Karpas-422 (cell line): ENCODE measurements at regions not wholly inside any gene's neighbourhood (a gene's known extent, or its start where the extent isn't known, plus 50 kb on each side); places are given as distances from the start of the nearest gene placed in this dataset.

ENCODE experiments used
- DNase-seq: peaks from one replicate; pipeline ENCODE4 v3.0.0-alpha.2; 2015
- H2AFZ ChIP-seq: fragments of 200-600 bp; sonication (generic); 2 replicates; pipeline ENCODE4 v1.6.1; 2014; ENCODE audit warnings: antibody characterized with exemption, low read length, mixed read lengths
- H3K27ac ChIP-seq: fragments of 200-600 bp; sonication (generic); 2 replicates; pipeline ENCODE4 v1.5.1; 2014; ENCODE audit warnings: mild to moderate bottlenecking, low read length, moderate library complexity
- H3K27me3 ChIP-seq: fragments of 200-600 bp; sonication (generic); 2 replicates; pipeline ENCODE4 v1.6.1; 2014; ENCODE audit warnings: low read length, mixed read lengths
- H3K36me3 ChIP-seq: fragments of 200-600 bp; sonication (generic); 2 replicates; pipeline ENCODE4 v1.6.1; 2014; ENCODE audit warnings: low read length, mixed read lengths; ENCODE audit not compliant: insufficient read depth
- H3K4me1 ChIP-seq: fragments of 200-600 bp; sonication (generic); 2 replicates; pipeline ENCODE4 v1.6.1; 2014; ENCODE audit warnings: mild to moderate bottlenecking, low read length, mixed read lengths
- H3K4me2 ChIP-seq: fragments of 200-600 bp; sonication (generic); 2 replicates; pipeline ENCODE4 v1.6.1; 2014; ENCODE audit warnings: low read length, low read depth, mild to moderate bottlenecking; ENCODE audit not compliant: poor library complexity, severe bottlenecking
- H3K4me3 ChIP-seq: fragments of 200-600 bp; sonication (generic); 2 replicates; pipeline ENCODE4 v1.5.1; 2014; ENCODE audit warnings: mild to moderate bottlenecking, antibody characterized with exemption, low read length, mixed read lengths
- H3K79me2 ChIP-seq: fragments of 200-600 bp; sonication (generic); 2 replicates; pipeline ENCODE4 v1.6.1; 2014; ENCODE audit warnings: mild to moderate bottlenecking, low read length, mixed read lengths
- H3K9ac ChIP-seq: fragments of 200-600 bp; sonication (generic); 2 replicates; pipeline ENCODE4 v1.6.0; 2014; ENCODE audit warnings: low read length
- H3K9me2 ChIP-seq: fragments of 200-600 bp; sonication (generic), shearing (Covaris generic); replicated peaks from 2 replicates; pipeline ENCODE4 v1.6.0; 2014; ENCODE audit warnings: mild to moderate bottlenecking, low read length, moderate library complexity; ENCODE audit not compliant: insufficient read depth
- H3K9me3 ChIP-seq: fragments of 300-700, 200-600 bp; sonication (generic); 2 replicates; pipeline ENCODE4 v1.6.1; 2014; ENCODE audit warnings: low read length, mixed read lengths
- H4K20me1 ChIP-seq: fragments of 200-600 bp; sonication (generic); 2 replicates; pipeline ENCODE4 v1.6.1; 2014; ENCODE audit warnings: mild to moderate bottlenecking, antibody characterized with exemption, low read length, low read depth; ENCODE audit not compliant: insufficient read depth

DNA sequence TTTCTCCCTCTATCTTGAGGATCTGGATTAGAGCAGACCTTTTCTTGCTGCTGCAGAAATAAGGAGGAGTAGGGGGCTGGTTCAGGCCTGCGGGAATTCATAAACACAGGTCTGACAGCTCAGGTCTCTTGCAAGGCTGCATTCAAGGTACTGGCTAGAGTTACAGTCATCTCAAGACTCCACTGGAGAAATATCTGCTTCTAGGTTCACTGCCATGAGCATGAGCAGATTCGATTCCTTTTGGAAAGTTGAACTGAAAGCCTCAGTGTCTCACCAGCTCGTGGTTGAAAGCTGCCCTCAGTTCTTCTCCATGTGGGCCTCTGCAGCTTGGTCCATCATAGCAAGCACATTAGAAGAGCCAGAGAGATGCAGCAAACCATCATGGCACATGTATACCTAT lies 124.4 kb upstream of the SETBP1 start:
- Histone ChIP-seq H2AFZ (no peak overlapping the region), H4K20me1 (no peaks in the 10 kb centered on the region), H3K4me1 (no peaks in the 10 kb centered on the region), H3K4me3 (no peak overlapping the region), H3K27me3 (no peaks in the 10 kb centered on the region), H3K4me2 (no peak overlapping the region), H3K9ac (no peak overlapping the region), H3K27ac (no peak overlapping the region), H3K9me2 (no peaks in the 10 kb centered on the region), H3K79me2 (no peaks in the 10 kb centered on the region), H3K36me3 (no peaks in the 10 kb centered on the region), H3K9me3 (no peaks in the 10 kb centered on the region)
- no peak for DNase-seq

DNA sequence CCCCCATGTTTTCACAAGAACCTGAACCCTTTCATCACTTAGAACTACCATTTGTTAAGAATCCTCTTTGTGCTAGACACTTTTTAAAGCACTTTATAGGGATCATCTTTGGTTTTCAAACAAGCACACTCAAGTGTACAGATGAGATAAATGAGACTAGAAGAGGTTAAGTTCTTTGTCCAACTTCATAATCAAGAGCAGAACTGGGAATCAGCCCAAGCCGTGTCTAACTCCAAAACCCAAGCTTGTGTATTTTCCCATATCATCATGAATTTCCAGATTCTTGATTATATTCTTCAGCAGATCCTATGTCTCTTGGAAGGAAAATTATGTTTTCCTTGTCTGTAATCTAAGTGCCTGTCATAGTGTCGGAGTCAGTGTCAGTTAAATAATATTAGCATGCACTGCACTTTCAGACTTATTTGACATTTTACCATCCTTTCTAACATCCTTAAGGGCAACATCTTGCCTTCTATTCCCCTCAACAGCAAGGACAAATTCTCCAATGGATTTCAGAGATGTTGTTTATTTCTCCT lies 123.0 kb upstream of the SETBP1 start:
- DNase-seq: no peak
- H3K36me3 ChIP-seq: no peaks in the 10 kb centered on the region
- H3K27ac ChIP-seq: no peak overlapping the region
- H3K9me3 ChIP-seq: no peaks in the 10 kb centered on the region
- H3K27me3 ChIP-seq: no peaks in the 10 kb centered on the region
- no peak overlapping the region for H3K4me3 ChIP-seq
- no peak overlapping the region for H3K4me2 ChIP-seq
- no peaks in the 10 kb centered on the region for H4K20me1 ChIP-seq
- no peak overlapping the region for H2AFZ ChIP-seq
- H3K9me2 ChIP-seq: no peaks in the 10 kb centered on the region
- no peak overlapping the region for H3K9ac ChIP-seq
- H3K79me2 ChIP-seq: no peaks in the 10 kb centered on the region
- H3K4me1 ChIP-seq: no peaks in the 10 kb centered on the region

DNA sequence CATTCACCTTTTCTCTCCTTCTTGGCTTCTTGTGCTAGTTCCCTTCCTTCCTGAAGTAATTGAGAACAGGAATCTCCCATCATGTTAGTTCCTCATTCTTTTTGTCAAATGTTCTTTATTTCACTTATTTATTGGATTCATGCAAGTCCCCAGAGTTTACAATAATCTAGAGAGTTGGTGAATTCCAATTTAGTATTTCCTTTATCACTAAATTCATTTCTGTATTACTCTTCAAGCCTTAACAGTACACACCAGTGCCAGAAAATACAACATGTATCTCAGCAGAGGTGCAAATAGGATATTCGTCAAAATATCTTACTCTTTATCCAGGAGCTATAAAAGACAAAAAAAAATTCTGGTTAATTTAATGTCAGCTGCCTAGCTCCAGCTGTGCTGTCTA lies 121.9 kb upstream of the SETBP1 start:
- H3K36me3 ChIP-seq: no peaks in the 10 kb centered on the region
- H3K4me2 ChIP-seq: no peak overlapping the region
- no peaks in the 10 kb centered on the region for H3K4me1 ChIP-seq
- H3K27ac ChIP-seq: no peak overlapping the region
- H3K9me2 ChIP-seq: no peaks in the 10 kb centered on the region
- no peak overlapping the region for H2AFZ ChIP-seq
- H4K20me1 ChIP-seq: no peaks in the 10 kb centered on the region
- no peaks in the 10 kb centered on the region for H3K79me2 ChIP-seq
- no peaks in the 10 kb centered on the region for H3K27me3 ChIP-seq
- DNase-seq: no peak
- no peak overlapping the region for H3K4me3 ChIP-seq
- H3K9ac ChIP-seq: no peak overlapping the region
- H3K9me3 ChIP-seq: no peaks in the 10 kb centered on the region

DNA sequence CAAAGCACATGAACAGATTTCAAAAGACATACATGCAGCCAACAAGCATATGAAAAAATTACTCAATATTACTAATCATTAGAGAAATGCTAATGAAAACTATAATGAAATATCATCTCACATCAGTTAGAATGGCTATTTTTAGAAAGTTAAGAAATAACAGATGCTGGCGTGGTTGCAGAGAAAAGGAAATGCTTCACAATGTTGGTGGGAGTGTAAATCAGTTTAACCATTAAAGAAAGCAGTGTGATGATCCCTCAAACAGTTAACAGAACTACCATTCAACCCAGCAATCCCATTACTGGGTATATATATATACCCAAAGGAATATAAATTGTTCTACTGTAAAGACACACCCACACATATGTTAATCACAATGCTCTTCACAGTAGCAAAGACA lies 117.7 kb upstream of the SETBP1 start:
- Histone ChIP-seq H3K27me3 (no peaks in the 10 kb centered on the region), H3K4me2 (no peak overlapping the region), H4K20me1 (no peaks in the 10 kb centered on the region), H3K27ac (no peak overlapping the region), H3K9me2 (no peaks in the 10 kb centered on the region), H2AFZ (no peak overlapping the region), H3K9me3 (no peaks in the 10 kb centered on the region), H3K79me2 (no peaks in the 10 kb centered on the region), H3K4me3 (no peak overlapping the region), H3K9ac (no peak overlapping the region), H3K36me3 (no peaks in the 10 kb centered on the region), H3K4me1 (no peaks in the 10 kb centered on the region)
- DNase-seq: no peak

DNA sequence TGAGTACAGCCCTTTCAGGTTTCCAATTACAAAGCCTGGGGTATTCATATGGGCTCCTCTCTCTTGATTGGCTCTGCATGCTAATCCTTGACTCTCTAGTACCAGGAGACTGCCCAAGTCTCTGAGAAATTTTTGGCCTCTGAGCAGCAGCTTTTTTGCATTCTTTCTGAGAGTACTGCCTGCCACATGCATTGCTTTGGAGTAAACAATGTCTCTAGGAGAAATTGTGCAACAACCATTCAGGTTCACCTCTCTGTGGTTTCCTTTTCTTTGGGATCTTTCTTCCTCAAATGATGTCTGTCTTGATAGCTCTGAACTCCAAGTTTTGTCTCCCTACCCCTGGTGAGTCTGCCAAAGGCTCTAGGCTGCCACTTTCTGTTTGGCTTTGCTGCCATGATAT lies 115.8 kb upstream of the SETBP1 start:
- Histone ChIP-seq H4K20me1 (no peaks in the 10 kb centered on the region), H3K27ac (no peak overlapping the region), H3K79me2 (no peaks in the 10 kb centered on the region), H3K36me3 (no peaks in the 10 kb centered on the region), H3K4me1 (no peaks in the 10 kb centered on the region), H3K9me3 (no peaks in the 10 kb centered on the region), H3K27me3 (no peaks in the 10 kb centered on the region), H3K9ac (no peak overlapping the region), H3K9me2 (no peaks in the 10 kb centered on the region), H3K4me2 (no peak overlapping the region), H3K4me3 (no peak overlapping the region), H2AFZ (no peak overlapping the region)
- DNase-seq: no peak

DNA sequence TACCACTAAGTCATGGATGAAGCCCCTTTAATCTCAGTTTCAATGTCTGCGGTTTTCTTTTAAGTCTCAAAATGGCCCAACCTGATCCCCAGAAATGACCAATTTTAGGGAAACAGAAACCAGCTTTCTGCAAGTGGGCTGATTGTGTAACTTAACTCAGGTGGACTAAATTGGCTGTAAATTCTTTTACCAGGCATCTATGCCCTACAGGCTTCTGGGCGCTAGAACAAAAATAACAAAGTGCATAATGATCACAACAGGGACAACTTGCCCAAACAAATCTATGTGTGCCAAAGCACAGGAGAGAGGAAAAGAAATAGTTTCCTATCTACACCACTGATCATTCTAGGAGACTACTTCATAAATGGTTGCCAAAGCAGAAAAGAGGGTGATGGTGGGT lies 112.3 kb upstream of the SETBP1 start:
- no peak overlapping the region for H3K4me2 ChIP-seq
- H3K9me2 ChIP-seq: no peaks in the 10 kb centered on the region
- no peaks in the 10 kb centered on the region for H3K4me1 ChIP-seq
- no peak overlapping the region for H3K4me3 ChIP-seq
- H3K27me3 ChIP-seq: no peaks in the 10 kb centered on the region
- H3K79me2 ChIP-seq: no peaks in the 10 kb centered on the region
- H3K9ac ChIP-seq: no peak overlapping the region
- H2AFZ ChIP-seq: no peak overlapping the region
- no peaks in the 10 kb centered on the region for H4K20me1 ChIP-seq
- DNase-seq: no peak
- H3K9me3 ChIP-seq: no peaks in the 10 kb centered on the region
- H3K36me3 ChIP-seq: no peaks in the 10 kb centered on the region
- no peak overlapping the region for H3K27ac ChIP-seq

DNA sequence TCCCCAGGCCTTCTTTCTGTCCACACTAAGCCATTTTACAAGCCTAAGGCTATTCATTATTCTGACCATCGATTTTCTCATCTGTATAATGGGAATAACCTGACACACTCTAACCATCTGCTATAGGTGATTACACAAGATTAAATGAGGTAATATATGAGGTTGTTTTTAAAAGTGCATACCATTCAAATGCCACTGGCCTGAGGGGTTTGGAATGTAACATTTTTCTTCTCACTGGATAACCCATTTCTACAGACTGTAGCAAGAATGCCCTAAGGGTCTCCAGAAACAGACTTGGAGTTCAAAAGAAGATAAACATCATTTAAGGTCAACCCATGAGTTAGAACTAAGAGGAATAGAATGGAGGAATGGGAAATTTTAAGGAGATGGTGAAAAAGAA lies 111.7 kb upstream of the SETBP1 start:
- Histone ChIP-seq H2AFZ (no peak overlapping the region), H3K79me2 (no peaks in the 10 kb centered on the region), H3K4me2 (no peak overlapping the region), H3K4me1 (no peaks in the 10 kb centered on the region), H3K27ac (no peak overlapping the region), H3K4me3 (no peak overlapping the region), H4K20me1 (no peaks in the 10 kb centered on the region), H3K36me3 (no peaks in the 10 kb centered on the region), H3K9ac (no peak overlapping the region), H3K9me2 (no peaks in the 10 kb centered on the region), H3K9me3 (no peaks in the 10 kb centered on the region), H3K27me3 (no peaks in the 10 kb centered on the region)
- no peak for DNase-seq

DNA sequence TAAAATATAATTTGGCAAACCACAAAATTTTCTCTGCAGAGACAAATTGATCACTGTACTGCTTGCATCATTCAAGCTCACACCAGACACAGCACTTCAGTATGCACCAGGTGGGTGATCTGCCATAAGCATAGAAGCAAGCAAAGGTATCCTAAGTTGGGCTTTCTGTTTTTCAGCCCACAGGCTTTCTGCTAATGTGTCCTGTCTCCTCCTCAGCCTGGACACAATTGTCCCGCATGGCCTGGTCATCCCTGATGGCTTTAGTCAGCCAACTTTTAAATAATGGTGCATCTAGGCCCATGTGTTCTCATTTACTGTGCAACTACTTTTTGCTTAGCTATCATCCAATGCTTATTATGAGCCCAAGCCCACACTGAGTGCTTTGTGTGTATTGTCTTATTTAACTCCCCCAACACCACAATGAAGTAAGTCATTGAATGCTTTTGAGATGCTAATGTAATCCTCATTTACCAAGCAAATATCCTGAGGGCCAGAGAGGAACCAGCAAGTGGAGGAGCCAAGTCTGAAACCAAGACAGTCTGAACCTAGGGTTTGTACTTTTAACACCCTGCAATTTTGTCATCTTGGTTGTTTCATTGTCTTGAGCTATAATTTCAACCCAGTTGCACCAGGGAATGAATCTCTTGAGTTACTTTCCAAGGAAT lies 111.2 kb upstream of the SETBP1 start:
- Histone ChIP-seq H3K4me3 (no peak overlapping the region), H3K9me3 (no peaks in the 10 kb centered on the region), H4K20me1 (no peaks in the 10 kb centered on the region), H3K27ac (no peak overlapping the region), H3K9ac (no peak overlapping the region), H3K79me2 (no peaks in the 10 kb centered on the region), H3K36me3 (no peaks in the 10 kb centered on the region), H3K4me2 (no peak overlapping the region), H3K4me1 (no peaks in the 10 kb centered on the region), H3K9me2 (no peaks in the 10 kb centered on the region), H3K27me3 (no peaks in the 10 kb centered on the region), H2AFZ (no peak overlapping the region)
- DNase-seq: no peak
